Astrocyte (in vitro differentiated cells and primary cell): ENCODE measurements at regions not wholly inside any gene's neighbourhood (a gene's known extent, or its start where the extent isn't known, plus 50 kb on each side); places are given as distances from the start of the nearest gene placed in this dataset.

Experiments
- CTCF ChIP-seq: IDR thresholded peaks from 2 replicates; pipeline ENCODE4 v1.5.1; 2011; ENCODE audit warnings: low read depth, mild to moderate bottlenecking, inconsistent platforms, low read length, moderate library complexity; ENCODE audit not compliant: insufficient read depth
- EZH2 ChIP-seq: IDR thresholded peaks from 2 replicates; pipeline ENCODE4 v1.6.1; 2012; ENCODE audit warnings: mild to moderate bottlenecking, low read length, inconsistent platforms; ENCODE audit not compliant: insufficient read depth

GRCh38 chr9:31744589-31744988 is 639.9 kb upstream of the ACO1 start:
- no peak for TF ChIP-seq CTCF
- no peak for TF ChIP-seq EZH2
